Peyer's patch (tissue), 4 donors: ENCODE measurements at regions not wholly inside any gene's neighbourhood (a gene's known extent, or its start where the extent isn't known, plus 50 kb on each side); places are given as distances from the start of the nearest gene placed in this dataset.

ENCODE experiments used
- DNase-seq, 3 donors: peaks; one replicate each; pipeline ENCODE4 v3.0.0-alpha.2; 2017 to 2019
- H3K27ac ChIP-seq, 4 donors: fragments of 200-600 bp; sonication (generic); one replicate each; pipeline ENCODE4 v1.5.1; 2016 to 2019
- H3K27me3 ChIP-seq, 2 donors: fragments of 200-600 bp; sonication (generic); one replicate each; pipeline ENCODE4 v1.5.1; 2019
- H3K36me3 ChIP-seq, 3 donors: fragments of 200-600 bp; sonication (generic); one replicate each; pipeline ENCODE4 v1.5.1; 2016 to 2019
- H3K4me1 ChIP-seq, 4 donors: fragments of 200-600 bp; sonication (generic); one replicate each; pipeline ENCODE4 v1.5.1; 2016 to 2019
- H3K4me3 ChIP-seq, 4 donors: fragments of 200-600 bp; sonication (generic); 1 replicate in 3 of 4; 2 replicates in 1 of 4; pipeline ENCODE4 v1.5.1; 2016 to 2019; ENCODE audit warnings: mild to moderate bottlenecking in 1 of 4
- H3K9me3 ChIP-seq, 4 donors: fragments of 200-600 bp; sonication (generic); one replicate each; pipeline ENCODE4 v1.5.1; 2016 to 2019; ENCODE audit warnings: mild to moderate bottlenecking in 1 of 4
- CTCF ChIP-seq, 6 experiments: fragments of 450-650 bp in 4 of 6; fragments of 200-600 bp in 2 of 6; sonication (generic) in 1 of 6; IDR thresholded peaks; one replicate each; pipeline ENCODE4 v1.5.1; 2017 to 2019; ENCODE audit warnings: antibody characterized with exemption in 6 of 6, mild to moderate bottlenecking in 3 of 6, moderate library complexity in 1 of 6
- POLR2A ChIP-seq, 2 donors: fragments of 450-650 bp; IDR thresholded peaks; one replicate each; pipeline ENCODE4 v1.5.1; 2017; ENCODE audit warnings: antibody characterized with exemption in 2 of 2, mild to moderate bottlenecking in 2 of 2, moderate library complexity in 2 of 2

GRCh38 chr4:11732155-11732554 is 303.5 kb upstream of the HS3ST1 start:
- no peak overlapping the region for H3K27ac ChIP-seq

GRCh38 chr4:11730545-11730944 is 301.9 kb upstream of the HS3ST1 start:
- DNase-seq, result no peak
- no peak overlapping the region for H3K27ac ChIP-seq
- no peaks in the 10 kb centered on the region for H3K27me3 ChIP-seq
- TF ChIP-seq POLR2A (IDR thresholded peaks at IDR 0.05) (no peak), CTCF (IDR thresholded peaks at IDR 0.05) (no peak)
- H3K9me3 ChIP-seq, result no peaks in the 10 kb centered on the region
- H3K4me1 ChIP-seq, result no peaks in the 10 kb centered on the region
- no peak overlapping the region for H3K4me3 ChIP-seq
- no peaks in the 10 kb centered on the region for H3K36me3 ChIP-seq

More at GRCh38 chr4:11732155-11732554, 303.5 kb upstream of the HS3ST1 start:
- no peaks in the 10 kb centered on the region for H3K4me1 ChIP-seq
- H3K9me3 ChIP-seq, result no peaks in the 10 kb centered on the region
- TF ChIP-seq POLR2A (IDR thresholded peaks at IDR 0.05) (no peak), CTCF (IDR thresholded peaks at IDR 0.05) (no peak)
- no peak overlapping the region for H3K4me3 ChIP-seq
- H3K27me3 ChIP-seq, result no peaks in the 10 kb centered on the region
- H3K36me3 ChIP-seq, result no peaks in the 10 kb centered on the region
- DNase-seq, result peak in 1 of 3 donors; percentile 56

- Histone ChIP-seq H3K27ac (peak overlapping the region in 2 of 4 donors; percentile 48 to 51), H3K4me3 (no peak overlapping the region), H3K4me1 (no peaks in the 10 kb centered on the region), H3K9me3 (no peaks in the 10 kb centered on the region), H3K27me3 (no peaks in the 10 kb centered on the region), H3K36me3 (no peaks in the 10 kb centered on the region)
- TF ChIP-seq CTCF (IDR thresholded peaks at IDR 0.05) (no peak), POLR2A (IDR thresholded peaks at IDR 0.05) (no peak)
- DNase-seq, result no peak
Observed at GRCh38 chr4:11729548-11729947, 300.9 kb upstream of the HS3ST1 start.

- Histone ChIP-seq H3K27ac (no peak overlapping the region), H3K9me3 (no peaks in the 10 kb centered on the region), H3K4me1 (no peaks in the 10 kb centered on the region), H3K27me3 (no peaks in the 10 kb centered on the region), H3K4me3 (no peak overlapping the region), H3K36me3 (no peaks in the 10 kb centered on the region)
- DNase-seq, result no peak
- TF ChIP-seq CTCF (IDR thresholded peaks at IDR 0.05) (no peak), POLR2A (IDR thresholded peaks at IDR 0.05) (no peak)
Observed at GRCh38 chr4:11727903-11728564, 299.3 kb upstream of the HS3ST1 start.

GRCh38 chr4:11724731-11725130 is 296.0 kb upstream of the HS3ST1 start:
- H3K27ac ChIP-seq, result no peak overlapping the region
- TF ChIP-seq POLR2A (IDR thresholded peaks at IDR 0.05) (no peak), CTCF (IDR thresholded peaks at IDR 0.05) (no peak)
- no peaks in the 10 kb centered on the region for H3K4me1 ChIP-seq
- DNase-seq, result no peak
- H3K27me3 ChIP-seq, result no peaks in the 10 kb centered on the region
- H3K4me3 ChIP-seq, result no peak overlapping the region
- no peaks in the 10 kb centered on the region for H3K9me3 ChIP-seq
- H3K36me3 ChIP-seq, result no peaks in the 10 kb centered on the region

GRCh38 chr4:11722223-11722622 is 293.5 kb upstream of the HS3ST1 start:
- TF ChIP-seq CTCF (IDR thresholded peaks at IDR 0.05), result no peak
- no peak for TF ChIP-seq POLR2A (IDR thresholded peaks at IDR 0.05)
- H3K4me1 ChIP-seq, result no peaks in the 10 kb centered on the region
- H3K9me3 ChIP-seq, result no peaks in the 10 kb centered on the region
- H3K27ac ChIP-seq, result no peak overlapping the region
- DNase-seq, result no peak
- H3K36me3 ChIP-seq, result no peaks in the 10 kb centered on the region
- H3K4me3 ChIP-seq, result no peak overlapping the region
- H3K27me3 ChIP-seq, result no peaks in the 10 kb centered on the region
